Colon (tissue), 2 donors: ENCODE measurements at regions not wholly inside any gene's neighbourhood (a gene's known extent, or its start where the extent isn't known, plus 50 kb on each side); places are given as distances from the start of the nearest gene placed in this dataset.

Experiments used
- FAIRE-seq: peaks from 2 replicates; lab custom pipeline; 2012; peaks lifted over from hg19 to GRCh38; lab: Jason Lieb, UNC
- donor health status: control.
- donor health status: control.

DNA sequence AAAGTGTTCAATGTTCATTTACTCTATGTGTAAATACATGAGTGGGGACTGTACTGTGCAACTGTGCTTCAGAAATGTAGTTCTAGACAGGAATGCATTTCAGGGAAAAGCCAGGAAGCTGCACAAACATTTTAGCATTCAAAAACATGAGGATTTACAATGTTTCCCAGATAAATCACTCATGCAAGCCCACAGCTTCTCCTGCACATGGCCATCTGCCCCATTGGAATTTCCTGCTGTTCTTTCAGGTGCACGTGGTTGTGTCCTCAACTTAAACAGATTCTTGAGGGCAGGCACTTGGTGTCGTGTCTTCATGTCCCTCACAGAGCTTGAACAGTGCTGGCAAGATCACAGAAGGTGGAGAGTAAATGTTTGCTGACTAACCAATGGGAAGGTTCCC is 101.5 kb downstream of the UNC5CL start:
- no peak for FAIRE-seq

DNA sequence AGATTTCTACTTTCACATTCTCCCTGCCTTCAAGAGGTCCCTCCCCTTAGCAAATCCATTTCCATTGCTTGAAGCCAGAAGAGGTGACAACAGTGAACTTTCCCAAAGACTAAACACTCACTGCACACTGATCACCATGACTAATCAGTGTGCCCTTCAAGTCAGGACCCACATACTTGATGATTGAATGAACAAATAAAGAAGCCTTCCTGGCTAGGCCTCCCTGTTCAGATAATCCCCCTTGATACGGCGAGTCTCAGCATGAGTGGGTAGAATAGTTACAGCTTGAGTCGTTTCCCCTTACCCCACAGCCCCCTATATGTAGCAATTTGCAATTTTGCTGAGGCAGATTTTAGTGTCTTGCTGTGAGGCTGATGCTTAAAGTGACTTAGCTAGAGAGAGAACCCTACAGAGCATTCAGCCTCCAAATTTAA is 102.2 kb downstream of the UNC5CL start:
- FAIRE-seq: no peak

DNA sequence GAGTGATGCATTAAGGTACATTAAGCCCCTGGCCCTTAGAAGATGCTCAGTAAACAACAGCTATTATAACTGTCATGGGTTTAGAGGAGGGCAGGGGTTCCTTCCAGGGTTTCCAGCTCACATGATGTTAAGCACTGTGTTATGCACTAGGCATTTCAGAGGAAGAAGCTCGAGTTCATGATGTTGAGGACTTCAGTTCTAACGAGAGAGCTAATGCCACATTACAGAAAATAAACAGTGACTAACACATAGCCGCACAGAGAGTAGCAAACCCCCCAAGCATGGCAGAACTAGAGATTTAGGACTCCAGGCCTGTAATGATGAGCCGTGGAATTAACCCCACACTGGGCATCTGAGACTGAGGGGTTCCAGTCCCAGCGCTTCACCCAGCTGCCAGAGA is 105.2 kb downstream of the UNC5CL start:
- FAIRE-seq: no peak

DNA sequence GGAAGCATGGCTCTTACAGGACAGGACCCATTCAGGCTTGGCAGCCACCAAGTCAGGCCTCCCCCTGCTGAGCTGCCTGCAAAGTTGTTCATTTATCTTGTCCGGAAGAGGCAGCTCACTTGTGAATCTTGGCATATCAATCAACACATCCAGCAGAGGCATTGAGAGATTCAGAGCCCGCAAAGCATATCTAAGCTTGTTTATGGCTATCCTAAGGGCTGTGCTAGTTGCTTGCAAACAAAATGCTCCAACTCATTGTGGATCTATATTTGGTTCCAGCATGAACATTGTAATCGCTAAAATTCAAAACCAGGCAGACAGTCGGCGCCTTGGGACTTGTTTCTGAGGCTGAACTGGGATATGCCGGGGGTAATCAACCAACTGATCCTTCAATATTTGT is 106.1 kb downstream of the UNC5CL start:
- FAIRE-seq: no peak

DNA sequence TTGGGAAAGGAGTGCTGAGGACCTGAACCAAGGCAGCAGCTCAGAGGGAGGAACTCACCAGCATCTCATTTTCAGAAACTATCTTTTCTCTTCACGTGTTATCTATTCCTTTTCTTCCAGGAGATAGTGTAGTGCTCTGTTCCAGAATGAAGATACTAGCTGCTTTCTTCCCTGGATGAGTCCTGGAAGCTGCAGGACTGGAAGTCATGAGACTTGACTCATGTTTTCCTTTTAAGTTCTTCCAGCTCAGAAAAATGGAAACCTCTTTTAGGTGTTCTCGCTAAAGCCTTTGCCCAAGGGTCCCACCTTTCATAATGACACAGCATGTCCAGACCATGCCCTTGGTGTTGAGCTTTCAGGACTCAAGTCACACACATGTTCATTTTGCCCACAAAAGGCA is 106.7 kb downstream of the UNC5CL start:
- no peak for FAIRE-seq

DNA sequence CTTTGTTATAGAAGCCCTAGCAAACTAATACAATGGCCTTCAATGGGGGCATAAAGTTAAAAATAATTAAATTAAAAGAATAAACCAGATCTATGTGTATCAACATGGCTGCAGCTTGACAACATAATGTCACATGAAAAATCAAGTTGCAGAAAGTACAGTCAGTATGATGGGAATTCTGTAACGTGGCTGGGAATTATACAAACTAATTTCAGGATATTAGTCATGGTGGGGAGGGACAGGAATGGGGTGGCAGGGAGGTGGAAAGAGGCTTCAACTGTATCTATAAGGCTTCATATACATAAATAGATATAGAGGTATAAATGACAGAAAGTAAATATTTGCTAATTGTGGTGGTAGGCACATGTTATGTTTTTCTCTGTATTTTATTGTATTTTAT is 107.1 kb downstream of the UNC5CL start:
- no peak for FAIRE-seq

DNA sequence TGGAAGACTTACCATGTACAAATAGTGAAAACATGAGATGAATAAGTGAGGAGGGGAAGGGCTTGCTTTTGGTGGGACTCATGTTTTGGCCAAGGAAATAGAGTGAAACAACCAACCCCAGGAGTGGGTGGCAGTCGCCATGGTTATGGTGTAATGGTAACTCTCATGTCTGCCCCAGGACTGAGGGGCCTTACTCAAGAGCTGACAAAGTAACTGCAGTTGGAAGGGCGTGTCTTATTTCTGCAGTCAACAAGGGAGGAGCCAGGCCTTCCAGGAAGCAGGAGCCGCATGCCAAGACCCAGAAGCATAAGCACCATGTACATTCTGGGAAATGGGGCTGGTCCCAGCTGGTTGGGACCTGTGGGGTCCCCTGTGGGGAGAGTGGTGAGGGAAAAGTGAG is 108.5 kb downstream of the UNC5CL start:
- no peak for FAIRE-seq

DNA sequence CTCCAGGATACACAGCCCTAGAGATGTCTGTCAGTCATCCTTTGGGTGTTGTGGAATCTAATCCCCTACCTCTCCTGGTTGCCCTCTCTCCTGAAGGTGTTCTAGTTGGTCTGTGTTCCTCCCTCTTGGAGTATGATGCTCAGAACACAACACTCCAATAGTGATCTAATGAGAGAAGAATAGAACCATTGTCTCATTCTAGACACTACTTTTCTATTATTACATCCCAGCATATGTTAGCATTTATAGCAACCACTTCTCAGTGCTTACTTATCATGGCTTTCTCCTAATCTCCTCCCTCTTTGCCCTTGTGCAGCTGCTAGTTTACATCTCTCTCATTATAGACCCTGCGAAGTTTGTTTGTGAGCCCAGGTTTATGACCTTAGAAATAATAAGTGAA is 109.0 kb downstream of the UNC5CL start:
- FAIRE-seq: no peak

DNA sequence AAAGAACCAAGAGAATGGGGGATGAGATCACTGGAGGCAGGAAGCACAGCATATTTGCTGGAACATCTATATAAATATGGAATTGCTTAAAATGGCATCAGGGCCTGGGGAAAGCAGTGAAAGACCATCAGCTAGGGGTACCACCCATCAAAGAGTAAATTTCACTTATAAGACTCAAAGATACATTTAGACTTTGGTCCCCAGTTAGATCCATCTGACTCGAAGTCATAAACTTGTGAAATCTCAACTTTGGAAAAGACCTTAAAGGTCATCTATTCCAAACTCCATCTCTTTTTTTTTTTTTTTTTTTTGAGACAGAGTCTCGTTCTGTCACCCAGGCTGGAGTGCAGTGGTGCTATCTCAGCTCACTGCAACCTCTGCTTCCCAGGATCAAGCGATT is 109.8 kb downstream of the UNC5CL start:
- no peak for FAIRE-seq

DNA sequence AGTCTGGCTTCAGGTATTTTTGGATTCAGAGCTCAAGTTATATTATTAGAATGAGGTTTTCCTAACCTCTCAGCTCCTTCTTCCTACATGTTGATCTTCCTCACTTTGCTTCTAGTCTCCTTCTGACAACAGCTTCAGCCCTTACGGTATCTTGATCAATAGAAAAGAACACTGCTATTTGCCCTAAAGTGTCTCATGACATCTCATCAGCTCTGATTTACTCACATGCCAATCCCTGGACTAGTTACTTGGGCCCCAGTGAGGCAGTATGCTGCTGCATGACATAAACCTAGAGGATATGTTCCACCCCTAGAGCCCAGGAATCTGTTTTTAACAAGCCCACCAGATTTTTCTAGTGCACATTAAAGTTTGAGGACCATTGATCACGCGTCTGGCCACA is 110.3 kb downstream of the UNC5CL start:
- no peak for FAIRE-seq

DNA sequence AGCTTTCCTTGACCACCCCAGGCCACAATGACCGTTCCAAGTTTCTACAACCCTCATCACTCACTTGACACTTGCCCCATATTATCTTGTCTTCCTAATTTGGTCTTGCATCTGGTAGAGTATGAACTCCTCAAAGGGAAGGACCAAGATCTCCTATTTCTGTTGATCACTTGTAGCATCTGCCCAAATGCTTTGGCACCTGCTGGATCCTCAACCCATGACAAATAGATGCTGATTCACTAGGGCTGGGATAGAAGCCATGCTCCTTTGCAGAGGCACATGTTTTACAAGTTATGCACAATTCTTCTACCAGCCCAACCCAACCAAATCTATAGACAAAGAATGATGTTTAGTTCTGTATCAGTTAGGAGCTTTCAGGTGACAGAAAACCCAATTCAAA is 110.7 kb downstream of the UNC5CL start:
- no peak for FAIRE-seq

DNA sequence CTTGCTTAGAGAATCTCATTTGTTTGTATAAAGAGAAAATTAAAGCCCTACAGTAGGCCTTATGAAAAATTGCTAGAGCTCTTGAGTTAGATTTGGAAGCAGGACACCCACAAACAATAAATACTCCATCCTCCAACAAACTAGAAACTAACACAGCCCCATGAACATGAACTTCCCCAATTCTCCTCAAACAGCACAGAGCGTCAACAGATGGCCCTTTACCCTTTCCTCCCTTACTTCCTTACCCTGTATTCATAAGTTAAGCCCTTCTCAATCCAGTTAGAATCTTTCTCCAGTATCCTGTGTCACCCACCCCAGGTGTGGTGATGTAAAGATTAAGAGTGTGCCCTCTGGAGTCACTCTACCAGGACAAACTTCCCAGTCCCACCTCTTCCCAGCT is 113.7 kb downstream of the UNC5CL start:
- no peak for FAIRE-seq

DNA sequence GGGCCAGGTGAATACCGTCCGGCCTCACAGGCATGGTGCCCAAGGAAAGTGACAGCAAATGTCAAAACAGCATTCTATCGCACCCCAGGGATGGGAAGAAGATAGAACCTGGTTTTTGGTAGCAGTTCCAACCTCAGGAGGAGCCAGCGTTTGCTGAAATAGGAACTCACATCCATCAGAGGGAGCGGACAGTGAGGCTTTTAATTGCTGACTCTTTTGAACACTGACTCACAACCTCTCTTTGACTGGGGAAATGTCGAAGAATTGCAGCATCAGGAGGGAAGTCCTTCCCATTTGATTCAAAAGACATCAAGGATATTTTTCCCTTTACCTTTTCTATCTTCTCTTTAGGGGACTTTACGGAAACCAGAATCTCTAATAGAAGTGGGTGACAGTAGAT is 114.2 kb downstream of the UNC5CL start:
- no peak for FAIRE-seq

DNA sequence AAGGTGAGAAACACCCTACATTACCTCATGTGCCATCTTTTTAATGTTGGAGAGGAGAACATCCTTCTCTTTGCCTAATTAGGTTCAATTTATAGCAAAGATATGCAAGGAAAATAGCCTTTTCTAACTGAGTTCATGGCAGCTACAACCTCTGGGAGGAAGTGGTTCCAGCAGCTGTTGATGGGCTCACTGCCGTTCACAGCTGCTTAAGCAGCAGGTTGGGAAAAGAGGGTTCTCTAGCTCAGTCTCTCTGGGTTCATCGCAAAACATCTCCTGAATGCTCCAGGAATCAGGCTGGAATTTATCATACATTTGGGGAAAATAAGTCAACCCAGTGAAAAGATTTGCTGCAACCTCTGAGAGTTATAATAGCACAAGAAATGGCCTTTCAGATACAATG is 115.1 kb downstream of the UNC5CL start:
- FAIRE-seq: no peak

DNA sequence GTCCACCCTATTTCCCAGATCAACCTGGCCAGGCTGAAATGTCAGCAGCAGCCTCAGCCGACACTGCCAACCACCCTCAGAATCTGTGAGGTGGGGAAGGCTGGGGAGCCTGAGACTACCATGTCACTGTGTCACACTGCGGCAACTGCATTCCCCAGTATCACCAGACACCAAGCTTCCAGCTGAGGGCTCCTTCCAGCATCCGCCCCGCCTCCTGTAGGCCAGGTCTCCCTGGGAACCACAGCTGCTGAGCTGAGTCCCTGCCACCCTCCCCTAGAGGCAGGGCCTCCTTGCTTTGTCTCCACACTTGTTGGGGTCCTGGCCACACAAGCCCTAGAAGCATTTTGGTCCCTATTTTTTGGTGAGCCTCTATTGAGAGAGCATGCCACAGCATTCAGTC is 115.7 kb downstream of the UNC5CL start:
- no peak for FAIRE-seq

DNA sequence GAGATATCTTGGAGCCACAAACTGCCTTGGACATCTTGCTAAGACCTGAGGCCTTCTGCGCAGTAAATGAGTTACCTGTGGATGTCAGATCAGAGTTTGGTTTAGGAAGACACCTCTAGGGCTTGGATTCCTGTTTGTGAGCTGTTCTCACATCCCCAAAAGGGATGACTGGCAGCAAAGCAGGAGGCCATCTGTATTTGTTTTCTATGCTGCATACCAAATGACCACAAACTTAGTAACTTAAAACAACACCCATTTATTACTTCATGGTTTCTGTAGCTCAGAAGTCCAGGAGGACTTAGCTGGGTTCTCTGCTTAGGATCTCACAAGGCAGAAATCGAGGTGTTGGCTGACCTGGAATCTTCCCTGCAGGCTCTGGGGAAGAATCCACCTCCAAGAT is 116.7 kb downstream of the UNC5CL start:
- FAIRE-seq: no peak

DNA sequence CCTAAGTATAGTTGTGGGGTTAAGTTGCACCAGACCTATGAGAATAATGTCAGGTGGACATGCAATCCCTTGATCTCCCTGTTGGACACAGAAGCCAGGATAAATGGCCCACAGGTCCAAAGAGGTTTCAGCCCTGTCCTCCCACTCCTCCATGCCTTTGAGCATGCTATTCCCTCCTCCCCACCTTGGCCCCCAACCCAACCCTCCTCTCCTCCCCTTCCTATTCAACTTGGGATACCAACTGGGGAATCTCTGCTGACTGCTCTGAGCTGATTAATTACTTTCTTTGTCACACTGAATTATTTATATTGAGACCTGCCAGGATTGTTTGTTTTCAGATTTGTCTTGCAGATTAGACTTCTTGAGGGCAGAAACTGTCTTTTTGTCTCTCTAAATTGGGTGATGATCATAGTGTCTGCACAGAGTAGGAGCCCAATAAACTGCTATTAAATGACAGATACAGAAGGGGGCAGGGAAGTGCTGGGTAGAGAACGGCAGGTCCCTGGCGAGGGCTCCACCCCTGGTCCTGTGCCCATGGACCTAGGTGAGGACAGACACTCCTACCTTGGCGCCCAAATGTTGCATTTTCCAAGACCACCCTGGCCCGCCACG is 120.9 kb downstream of the UNC5CL start:
- FAIRE-seq: no peak

DNA sequence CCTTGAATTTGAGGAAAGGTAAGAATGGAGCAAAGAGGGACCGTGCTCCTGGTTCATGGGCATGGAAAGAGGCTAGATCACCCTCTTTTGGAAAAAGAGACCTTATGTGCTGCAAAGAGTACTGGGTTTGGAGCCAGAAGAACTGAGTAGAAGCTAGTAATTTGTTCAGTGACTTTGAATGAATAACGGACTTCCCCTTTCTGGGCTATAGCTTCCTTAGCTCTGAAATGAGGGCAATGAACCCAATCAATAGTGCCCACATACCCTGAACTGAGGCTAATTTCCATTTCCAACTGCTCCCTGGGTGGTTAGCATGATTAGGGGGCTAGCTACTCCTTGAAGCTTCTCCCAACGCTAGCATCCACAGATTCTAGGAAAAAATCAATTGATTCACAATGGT is 121.4 kb downstream of the UNC5CL start:
- FAIRE-seq: no peak

DNA sequence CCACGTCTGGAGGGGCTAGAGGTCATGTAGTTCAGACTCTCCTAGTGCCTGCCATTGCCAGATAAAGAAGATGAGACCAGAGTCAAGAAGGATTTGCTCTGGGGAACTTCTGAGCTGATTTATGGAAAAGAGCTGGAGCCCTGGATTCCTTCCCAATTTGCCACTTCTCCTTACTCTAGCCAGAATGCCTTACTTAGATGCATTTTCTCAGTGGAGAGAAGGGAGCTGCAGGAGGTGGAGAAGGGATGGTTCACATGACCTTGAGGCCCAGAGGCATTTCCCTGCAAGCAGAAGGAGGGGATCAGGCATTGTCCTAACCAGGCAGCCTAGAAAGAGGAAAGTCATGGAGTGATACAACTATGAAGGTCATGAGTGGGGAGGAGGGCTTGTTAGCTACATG is 122.2 kb downstream of the UNC5CL start:
- FAIRE-seq: no peak

DNA sequence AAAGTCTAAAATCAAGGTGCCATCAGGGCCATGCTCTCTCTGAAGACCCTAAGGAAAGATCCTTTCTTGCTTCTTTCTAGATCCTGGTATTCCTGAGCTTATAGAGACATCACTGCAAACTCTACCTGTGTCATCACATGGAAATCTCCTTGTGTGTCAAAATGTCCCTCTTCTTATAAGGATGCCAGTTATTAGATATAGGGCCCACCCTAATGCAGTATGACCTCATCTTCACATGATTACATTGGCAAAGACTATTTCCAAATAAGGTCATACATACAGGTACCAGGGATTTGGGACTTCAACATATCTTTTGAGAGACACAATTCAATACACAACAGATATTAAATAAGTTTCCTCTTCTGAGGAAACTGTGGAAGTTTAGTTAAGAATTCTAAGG is 123.9 kb downstream of the UNC5CL start:
- FAIRE-seq: no peak

DNA sequence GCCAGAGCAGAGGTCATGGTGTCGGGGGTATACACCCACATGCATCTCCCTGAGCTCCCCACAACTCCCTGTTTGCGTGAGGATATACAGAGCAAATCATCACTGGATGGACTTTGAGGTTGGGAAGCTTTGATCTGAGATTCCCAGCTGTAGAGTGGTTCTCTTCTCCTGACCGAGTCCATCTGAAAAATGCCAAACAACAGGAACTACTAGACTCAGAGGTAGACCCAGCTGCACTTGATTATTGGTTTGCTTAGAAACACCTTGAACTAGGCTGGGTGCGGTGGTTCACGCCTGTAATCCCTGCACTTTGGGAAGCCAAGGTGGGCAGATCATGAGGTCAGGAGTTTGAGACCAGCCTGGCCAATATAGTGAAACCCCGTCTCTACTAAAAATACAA is 125.0 kb downstream of the UNC5CL start:
- no peak for FAIRE-seq

DNA sequence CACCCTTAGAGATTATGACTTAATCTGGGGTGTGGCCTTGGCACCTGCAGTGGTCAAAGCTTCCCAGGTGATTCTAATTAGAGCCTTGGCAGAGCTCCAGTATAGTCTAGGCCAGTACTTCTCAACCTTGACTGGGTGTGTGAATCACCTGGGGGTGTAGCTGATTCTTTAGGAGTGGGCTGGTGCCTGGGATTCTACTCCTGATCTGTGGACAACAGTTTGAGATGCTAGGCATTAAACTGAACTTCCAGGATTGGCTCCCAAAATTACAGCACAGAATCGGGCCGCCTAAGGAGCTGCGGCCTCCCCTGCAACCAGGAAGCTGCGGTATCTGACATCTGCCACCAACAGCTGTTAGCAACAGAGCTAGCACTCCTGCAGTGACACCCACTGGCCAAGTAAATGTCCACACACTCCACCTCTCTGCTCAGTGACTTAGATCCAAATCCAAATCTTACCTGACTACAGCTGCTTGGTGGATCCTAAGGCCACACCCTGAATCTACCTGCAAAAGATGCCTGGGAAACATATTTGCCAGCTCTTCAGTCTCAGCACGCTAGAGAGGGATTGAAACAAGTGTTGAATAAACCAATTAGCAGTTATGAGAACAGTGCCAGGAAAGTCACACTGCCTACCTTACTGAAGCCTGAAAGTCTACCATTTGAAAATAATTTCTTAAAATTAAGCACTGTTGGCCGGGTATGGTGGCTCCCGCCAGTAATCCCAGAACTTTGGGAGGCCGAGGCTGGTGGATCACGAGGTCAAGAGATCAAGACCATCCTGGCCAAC is 126.7 kb downstream of the UNC5CL start:
- no peak for FAIRE-seq

DNA sequence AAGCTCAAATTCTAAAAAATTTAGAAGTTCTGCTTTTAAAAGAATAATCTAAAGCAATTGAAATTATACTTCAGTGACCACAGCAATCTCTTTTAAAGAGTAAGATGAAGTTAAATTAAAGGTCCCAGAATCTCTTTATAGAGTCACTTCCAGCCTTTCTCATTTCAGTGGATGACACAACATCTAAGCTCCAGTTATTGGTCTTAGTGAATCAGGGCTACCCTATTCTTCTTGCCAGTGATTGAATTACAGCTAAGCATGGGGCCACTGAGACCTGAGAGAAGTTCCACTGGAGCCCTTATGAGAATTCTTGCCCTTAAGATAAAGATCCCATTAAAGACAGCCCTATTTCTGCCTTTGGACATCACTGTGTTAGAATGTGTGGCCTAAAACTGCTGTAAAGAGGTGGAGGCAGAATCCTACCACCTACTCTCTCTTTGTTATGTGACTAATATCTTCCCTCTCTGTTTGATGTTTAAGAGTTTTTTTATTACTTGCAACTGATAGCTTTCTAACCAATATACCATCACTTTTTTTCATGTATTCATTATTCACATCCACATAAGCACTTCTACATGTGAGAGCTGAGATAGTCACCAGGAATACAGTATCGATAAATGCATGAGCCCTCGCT is 128.6 kb downstream of the UNC5CL start:
- no peak for FAIRE-seq

DNA sequence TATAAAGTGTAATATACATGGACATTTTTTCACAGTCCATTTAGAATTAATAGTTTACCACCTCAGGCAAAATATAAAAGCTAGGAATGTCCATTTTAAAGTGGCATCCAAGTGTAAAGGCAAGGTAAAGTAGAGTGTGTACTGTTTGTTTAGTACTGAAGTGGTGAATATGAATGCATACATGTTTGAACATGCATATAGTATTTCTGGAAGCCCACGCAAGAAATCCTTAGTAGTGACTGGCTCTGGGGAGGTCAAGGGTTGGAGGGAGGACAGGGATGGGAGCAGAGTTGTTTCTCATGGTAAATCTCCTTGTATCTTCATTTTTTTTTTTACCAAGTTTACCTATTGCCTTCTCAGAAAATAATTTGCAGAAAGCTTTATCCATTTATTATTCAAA is 129.2 kb downstream of the UNC5CL start:
- FAIRE-seq: no peak
